Prostate gland (tissue), 2 donors: ENCODE measurements at regions not wholly inside any gene's neighbourhood (a gene's known extent, or its start where the extent isn't known, plus 50 kb on each side); places are given as distances from the start of the nearest gene placed in this dataset.

ENCODE experiments used
- CTCF ChIP-seq, 4 experiments: fragments of 200-600 bp in 2 of 4; fragments of 450-650 bp in 2 of 4; sonication (generic) in 2 of 4; IDR thresholded peaks; 1 replicate in 3 of 4; 2 replicates in 1 of 4; pipeline ENCODE4 v1.5.1; 2016 to 2019; ENCODE audit warnings: antibody characterized with exemption in 4 of 4, mild to moderate bottlenecking in 2 of 4, moderate library complexity in 2 of 4
- POLR2A ChIP-seq: fragments of 450-650 bp; IDR thresholded peaks from one replicate; pipeline ENCODE4 v1.6.1; 2016; ENCODE audit warnings: antibody characterized with exemption, mild to moderate bottlenecking

DNA sequence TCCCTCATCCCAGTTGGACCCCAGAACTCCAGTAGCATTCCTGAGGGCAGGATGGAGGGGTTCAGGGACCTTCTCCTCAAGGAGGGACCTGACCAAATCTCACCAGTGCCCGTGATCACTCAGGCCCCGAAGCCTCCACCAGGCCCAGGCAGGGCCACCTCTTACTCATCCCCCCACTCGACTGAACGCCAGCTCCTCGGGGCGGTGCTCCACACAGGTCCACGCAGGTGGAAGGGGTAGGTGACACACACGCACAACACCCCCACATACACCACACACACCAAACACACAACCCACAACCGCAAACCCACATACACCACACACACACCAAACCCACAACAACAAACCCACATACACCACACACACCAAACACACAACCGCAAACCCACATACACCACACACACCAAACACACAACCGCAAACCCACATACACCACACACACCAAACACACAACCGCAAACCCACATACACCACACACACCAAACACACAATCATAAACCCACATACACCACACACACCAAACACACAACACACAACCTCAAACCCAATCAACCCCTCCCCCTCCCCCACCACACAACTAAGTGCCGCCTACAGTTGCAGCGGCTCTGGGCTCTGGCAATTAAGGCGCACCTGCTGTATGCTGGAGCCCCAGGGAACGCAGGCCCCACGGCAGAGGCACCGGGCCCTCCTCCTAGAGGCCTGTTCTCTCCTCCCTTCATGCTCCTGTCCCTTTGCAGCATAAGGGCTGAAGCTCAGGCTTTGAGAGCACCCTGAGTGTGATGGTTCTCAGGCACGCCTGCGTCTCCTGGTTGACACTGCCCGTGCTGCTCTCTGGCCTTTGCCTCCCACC is 1318.1 kb downstream of the TBC1D22A start:
- TF ChIP-seq POLR2A (no peak), CTCF (IDR thresholded peaks at IDR 0.05) (no peak)
